ENCODE measurements at regions not wholly inside any gene's neighbourhood (a gene's known extent, or its start where the extent isn't known, plus 50 kb on each side); places are given as distances from the start of the nearest gene placed in this dataset.

DNA sequence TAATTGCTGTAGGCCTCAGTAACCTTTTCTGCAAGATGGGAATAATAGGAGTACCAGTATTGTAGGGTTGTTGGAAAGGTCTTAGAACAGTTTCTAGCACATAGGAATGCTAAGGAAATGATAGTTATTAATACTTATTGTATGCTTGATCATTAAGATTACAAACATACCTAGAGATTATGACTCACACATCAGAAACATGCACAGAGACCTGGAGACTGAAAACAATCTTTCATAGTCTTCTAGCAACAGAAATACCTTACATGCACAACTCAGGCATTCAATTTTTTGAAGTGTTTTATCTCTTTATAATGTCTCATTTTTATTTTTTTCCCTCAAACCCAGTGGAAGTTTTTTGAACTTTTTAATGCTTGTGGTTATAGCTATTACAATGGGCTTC is 104.4 kb upstream of the ZBTB20 start:
- FAIRE-seq (no peak), DNase-seq (ENCODE audit: insufficient read length, low spot score) (no peak)
- TF ChIP-seq CTCF (IDR thresholded peaks at IDR 0.05; ENCODE audit: insufficient read depth, missing control alignments), result no peak

- FAIRE-seq, result no peak
- TF ChIP-seq CTCF (IDR thresholded peaks at IDR 0.05; ENCODE audit: insufficient read depth, missing control alignments), result no peak
- no peak for DNase-seq (ENCODE audit: insufficient read length, low spot score)
Measured at GRCh38 chr3:115252679-115253078, 105.6 kb upstream of the ZBTB20 start.

DNA sequence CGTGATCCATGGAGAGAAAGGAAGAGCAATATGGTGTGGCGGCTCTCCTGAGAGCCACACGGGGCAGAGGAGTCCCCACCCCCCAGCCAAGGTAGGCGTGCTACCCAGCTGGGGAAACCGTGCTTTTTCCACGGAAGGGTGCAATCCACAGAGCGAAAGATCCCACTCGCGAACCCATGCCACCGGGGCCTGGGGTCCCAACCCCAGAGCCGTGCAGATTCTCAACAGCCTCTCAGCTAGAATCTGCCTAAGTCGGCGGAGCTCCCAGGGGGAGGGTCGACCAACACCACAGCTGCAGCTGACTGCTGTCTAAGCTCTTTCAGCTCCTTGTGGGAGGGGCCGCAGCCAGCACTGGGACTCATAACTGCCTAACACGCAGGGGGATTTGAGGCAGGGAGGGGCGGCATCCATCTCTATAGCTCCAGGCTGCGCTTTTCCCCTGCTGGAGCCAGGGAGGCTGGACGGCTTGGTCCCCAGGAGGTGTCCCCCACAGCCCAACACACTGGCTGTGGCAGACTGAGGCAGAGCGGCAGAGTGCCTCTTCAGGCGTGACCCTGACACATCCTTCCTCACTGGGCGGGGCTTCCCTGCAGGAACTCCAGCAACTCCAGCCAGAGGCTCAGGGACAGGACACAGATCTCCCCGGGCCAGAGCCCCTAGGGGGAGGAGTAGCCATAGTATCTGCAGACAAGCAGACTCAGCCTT is 107.6 kb upstream of the ZBTB20 start:
- TF ChIP-seq CTCF (IDR thresholded peaks at IDR 0.05; ENCODE audit: insufficient read depth, missing control alignments), result no peak
- no peak for DNase-seq (ENCODE audit: insufficient read length, low spot score)
- FAIRE-seq, result no peak

DNA sequence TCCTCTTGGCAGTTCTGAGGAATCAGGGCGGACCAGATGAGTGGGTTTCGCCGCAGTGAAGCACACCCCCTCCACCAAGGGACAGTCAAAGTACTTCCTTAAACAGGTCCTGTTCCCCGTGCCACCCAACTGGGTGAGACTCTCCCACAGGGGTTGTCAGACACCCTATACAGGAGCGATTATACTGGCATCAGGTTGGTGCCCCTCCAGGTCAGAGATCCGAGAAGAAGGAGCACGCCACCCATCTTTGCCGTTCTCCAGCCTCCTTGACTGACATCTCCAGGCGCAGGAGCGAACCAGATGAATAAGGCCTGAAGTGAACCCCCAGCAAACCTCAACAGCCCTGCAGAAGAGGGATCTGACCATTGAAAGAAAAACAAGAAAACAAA is 108.1 kb upstream of the ZBTB20 start:
- TF ChIP-seq CTCF (IDR thresholded peaks at IDR 0.05; ENCODE audit: insufficient read depth, missing control alignments), result no peak
- FAIRE-seq, result no peak
- no peak for DNase-seq (ENCODE audit: insufficient read length, low spot score)

- FAIRE-seq (no peak), DNase-seq (ENCODE audit: insufficient read length, low spot score) (no peak)
- no peak for TF ChIP-seq CTCF (IDR thresholded peaks at IDR 0.05; ENCODE audit: insufficient read depth, missing control alignments)
Measured at GRCh38 chr3:115270849-115271248, 123.8 kb upstream of the ZBTB20 start.

DNA sequence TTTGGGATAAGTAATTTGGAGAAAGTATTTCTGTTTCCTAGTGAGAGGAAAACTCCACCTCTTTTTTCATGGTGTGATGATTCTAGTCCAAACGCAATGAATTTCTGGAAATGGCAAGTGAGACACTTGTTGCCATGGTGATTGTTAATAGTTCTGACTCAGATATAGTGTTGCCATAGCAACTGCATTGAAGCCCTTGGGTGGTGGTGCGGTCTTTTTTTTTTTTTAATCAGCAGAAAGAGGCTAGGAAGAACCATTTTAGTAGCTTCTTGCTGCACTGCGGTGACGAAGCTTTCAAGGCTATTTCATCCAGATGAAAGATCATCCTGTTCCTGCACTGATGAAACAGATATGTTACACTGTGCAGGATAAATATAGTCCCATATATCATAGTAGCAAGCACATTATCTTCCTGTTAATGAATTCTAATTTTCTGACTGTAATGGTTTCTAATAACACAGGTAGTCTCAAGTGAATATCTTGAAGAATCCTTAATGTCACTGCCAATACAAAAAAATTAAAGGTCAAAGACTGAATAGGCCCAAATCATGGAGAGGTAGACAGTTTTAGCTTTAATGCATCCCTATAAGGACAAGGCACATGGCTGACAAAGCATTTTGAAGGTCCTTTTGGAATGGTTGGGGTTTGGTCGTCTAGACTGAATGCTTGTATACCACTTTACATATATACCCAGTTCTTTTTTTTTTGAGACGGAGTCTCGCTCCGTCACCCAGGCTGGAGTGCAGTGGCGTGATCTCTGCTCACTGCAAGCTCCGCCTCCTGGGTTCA is 125.1 kb upstream of the ZBTB20 start:
- FAIRE-seq (no peak), DNase-seq (ENCODE audit: insufficient read length, low spot score) (no peak)
- no peak for TF ChIP-seq CTCF (IDR thresholded peaks at IDR 0.05; ENCODE audit: insufficient read depth, missing control alignments)

GRCh38 chr3:115275896-115276295 is 128.8 kb upstream of the ZBTB20 start:
- no peak for TF ChIP-seq CTCF (IDR thresholded peaks at IDR 0.05; ENCODE audit: insufficient read depth, missing control alignments)
- FAIRE-seq (no peak), DNase-seq (ENCODE audit: insufficient read length, low spot score) (no peak)

Data from D721Med (cell line).